ENCODE measurements at regions not wholly inside any gene's neighbourhood (a gene's known extent, or its start where the extent isn't known, plus 50 kb on each side); places are given as distances from the start of the nearest gene placed in this dataset.

GRCh38 chr7:46705386-46706255 lies 784.5 kb upstream of the IGFBP3 start:
- Histone ChIP-seq H3K27me3 (ENCODE audit: insufficient read depth, poor library complexity, severe bottlenecking) (no peaks in the 10 kb centered on the region), H3K36me3 (ENCODE audit: low read depth) (no peaks in the 10 kb centered on the region), H3K27ac (ENCODE audit: poor library complexity, severe bottlenecking) (no peak overlapping the region), H3K4me3 (ENCODE audit: severe bottlenecking) (no peak overlapping the region), H3K9me3 (ENCODE audit: severe bottlenecking) (no peaks in the 10 kb centered on the region), H3K4me1 (ENCODE audit: insufficient read depth, poor library complexity, severe bottlenecking) (no peaks in the 10 kb centered on the region)
- no peak for TF ChIP-seq CTCF (IDR thresholded peaks at IDR 0.05; ENCODE audit: poor library complexity, severe bottlenecking)
- ATAC-seq (ENCODE audit: low read depth) (no peak), DNase-seq (ENCODE audit: low spot score) (no peak)

GRCh38 chr7:46696741-46697140 lies 775.7 kb upstream of the IGFBP3 start:
- Histone ChIP-seq H3K4me3 (ENCODE audit: severe bottlenecking) (no peak overlapping the region), H3K9me3 (ENCODE audit: severe bottlenecking) (peaks cover 3% of the 10 kb centered on the region), H3K27me3 (ENCODE audit: insufficient read depth, poor library complexity, severe bottlenecking) (no peaks in the 10 kb centered on the region), H3K4me1 (ENCODE audit: insufficient read depth, poor library complexity, severe bottlenecking) (no peaks in the 10 kb centered on the region), H3K36me3 (ENCODE audit: low read depth) (no peaks in the 10 kb centered on the region), H3K27ac (ENCODE audit: poor library complexity, severe bottlenecking) (no peak overlapping the region)
- no peak for TF ChIP-seq CTCF (IDR thresholded peaks at IDR 0.05; ENCODE audit: poor library complexity, severe bottlenecking)
- DNase-seq (ENCODE audit: low spot score) (no peak), ATAC-seq (ENCODE audit: low read depth) (no peak)

GRCh38 chr7:46695051-46695708 lies 774.1 kb upstream of the IGFBP3 start:
- H3K4me1 ChIP-seq (ENCODE audit: insufficient read depth, poor library complexity, severe bottlenecking): no peaks in the 10 kb centered on the region
- TF ChIP-seq CTCF (IDR thresholded peaks at IDR 0.05; ENCODE audit: poor library complexity, severe bottlenecking): peak; percentile 24
- DNase-seq (ENCODE audit: low spot score) (no peak), ATAC-seq (ENCODE audit: low read depth) (no peak)
- H3K36me3 ChIP-seq (ENCODE audit: low read depth): no peaks in the 10 kb centered on the region
- H3K27me3 ChIP-seq (ENCODE audit: insufficient read depth, poor library complexity, severe bottlenecking): no peaks in the 10 kb centered on the region
- no peak overlapping the region for H3K27ac ChIP-seq (ENCODE audit: poor library complexity, severe bottlenecking)
- H3K9me3 ChIP-seq (ENCODE audit: severe bottlenecking): peaks cover 3% of the 10 kb centered on the region
- no peak overlapping the region for H3K4me3 ChIP-seq (ENCODE audit: severe bottlenecking)

GRCh38 chr7:46694058-46694457 lies 773.0 kb upstream of the IGFBP3 start:
- no peak for DNase-seq (ENCODE audit: low spot score)
- H3K36me3 ChIP-seq (ENCODE audit: low read depth): no peaks in the 10 kb centered on the region
- no peak overlapping the region for H3K27ac ChIP-seq (ENCODE audit: poor library complexity, severe bottlenecking)
- no peak overlapping the region for H3K4me3 ChIP-seq (ENCODE audit: severe bottlenecking)
- no peak for TF ChIP-seq CTCF (IDR thresholded peaks at IDR 0.05; ENCODE audit: poor library complexity, severe bottlenecking)
- H3K4me1 ChIP-seq (ENCODE audit: insufficient read depth, poor library complexity, severe bottlenecking): no peaks in the 10 kb centered on the region
- H3K9me3 ChIP-seq (ENCODE audit: severe bottlenecking): peaks cover 3% of the 10 kb centered on the region
- no peak for ATAC-seq (ENCODE audit: low read depth)
- no peaks in the 10 kb centered on the region for H3K27me3 ChIP-seq (ENCODE audit: insufficient read depth, poor library complexity, severe bottlenecking)

- H3K27me3 ChIP-seq (ENCODE audit: insufficient read depth, poor library complexity, severe bottlenecking): no peaks in the 10 kb centered on the region
- H3K4me1 ChIP-seq (ENCODE audit: insufficient read depth, poor library complexity, severe bottlenecking): no peaks in the 10 kb centered on the region
- H3K36me3 ChIP-seq (ENCODE audit: low read depth): no peaks in the 10 kb centered on the region
- H3K27ac ChIP-seq (ENCODE audit: poor library complexity, severe bottlenecking): no peak overlapping the region
- TF ChIP-seq CTCF (IDR thresholded peaks at IDR 0.05; ENCODE audit: poor library complexity, severe bottlenecking): no peak
- H3K9me3 ChIP-seq (ENCODE audit: severe bottlenecking): no peaks in the 10 kb centered on the region
- no peak for DNase-seq (ENCODE audit: low spot score)
- no peak overlapping the region for H3K4me3 ChIP-seq (ENCODE audit: severe bottlenecking)
- no peak for ATAC-seq (ENCODE audit: low read depth)
Measured at GRCh38 chr7:46687203-46687602, 766.1 kb upstream of the IGFBP3 start.
